OCI-LY7 (cell line): ENCODE measurements at regions not wholly inside any gene's neighbourhood (a gene's known extent, or its start where the extent isn't known, plus 50 kb on each side); places are given as distances from the start of the nearest gene placed in this dataset.

Experiments used
- BruUV-seq: library from RNA; stranded (reverse); fragments of 400-500 nt; replicated peaks from 2 replicates; lab custom pipeline; 2021; lab: Mats Ljungman, UMichigan
- CTCF ChIA-PET: fragments of 300-600 bp; sonication (Branson Sonifier 250); formaldehyde crosslinking; loops from one replicate; lab custom pipeline; 2022; ENCODE audit warnings: antibody characterized with exemption; ENCODE audit not compliant: unreplicated experiment; lab: Charles Lee
- POLR2A ChIA-PET: fragments of 300-600 bp; sonication (Branson Sonifier 250); formaldehyde crosslinking; loops from one replicate; lab custom pipeline; 2022; ENCODE audit warnings: antibody characterized with exemption; lab: Charles Lee
- DNase-seq: peaks from one replicate; pipeline ENCODE4 v3.0.0-alpha.2; 2015; ENCODE audit warnings: low spot score
- H2AFZ ChIP-seq: fragments of 200-600 bp; sonication (generic), shearing (Covaris generic); 2 replicates; pipeline ENCODE4 v1.6.1; 2014; ENCODE audit warnings: mild to moderate bottlenecking, antibody characterized with exemption, low read length, moderate library complexity
- H3K27ac ChIP-seq: fragments of 200-600 bp; sonication (generic); 2 replicates; pipeline ENCODE4 v1.5.1; 2014; ENCODE audit warnings: mixed run types, low read depth, mild to moderate bottlenecking, moderate library complexity, low read length, inconsistent platforms; ENCODE audit not compliant: poor library complexity, severe bottlenecking
- H3K36me3 ChIP-seq: fragments of 200-600 bp; sonication (generic); 2 replicates; pipeline ENCODE4 v1.6.1; 2014; ENCODE audit warnings: mild to moderate bottlenecking, antibody characterized with exemption, low read length, moderate library complexity, mixed read lengths; ENCODE audit not compliant: insufficient read depth
- H3K4me1 ChIP-seq: fragments of 200-600 bp; sonication (generic); 2 replicates; pipeline ENCODE4 v1.5.1; 2014; ENCODE audit warnings: mild to moderate bottlenecking, low read length; ENCODE audit not compliant: insufficient read depth, poor library complexity, severe bottlenecking
- H3K4me2 ChIP-seq: fragments of 200-600 bp; sonication (generic); 2 replicates; pipeline ENCODE4 v1.6.1; 2014; ENCODE audit warnings: mild to moderate bottlenecking, low read length
- H3K4me3 ChIP-seq: fragments of 200-600 bp; sonication (generic); 2 replicates; pipeline ENCODE4 v1.5.1; 2014; ENCODE audit warnings: mild to moderate bottlenecking, low read depth, low read length; ENCODE audit not compliant: poor library complexity, severe bottlenecking
- H3K79me2 ChIP-seq: fragments of 200-600 bp; sonication (generic); 2 replicates; pipeline ENCODE4 v1.6.1; 2016; ENCODE audit warnings: low read depth, mild to moderate bottlenecking, low read length, moderate library complexity, mixed read lengths; ENCODE audit not compliant: insufficient read depth
- H3K9me2 ChIP-seq: fragments of 200-600 bp; sonication (generic); 2 replicates; pipeline ENCODE4 v1.6.1; 2016; ENCODE audit warnings: mild to moderate bottlenecking, low read length, mixed read lengths; ENCODE audit not compliant: insufficient read depth
- H3K9me3 ChIP-seq: fragments of 200-600 bp; sonication (generic); 2 replicates; pipeline ENCODE4 v1.6.1; 2014; ENCODE audit warnings: mild to moderate bottlenecking, mixed run types, low read length, mixed read lengths
- H4K20me1 ChIP-seq: fragments of 200-600 bp; sonication (generic); 2 replicates; pipeline ENCODE4 v1.6.1; 2014; ENCODE audit warnings: mild to moderate bottlenecking, antibody characterized with exemption, low read length, moderate library complexity, mixed read lengths; ENCODE audit not compliant: insufficient read depth
- EZH2phosphoT487 ChIP-seq: fragments of 200-600 bp; sonication (generic); IDR thresholded peaks from 2 replicates; pipeline ENCODE4 v1.6.1; 2018; ENCODE audit warnings: low read depth, borderline replicate concordance, mild to moderate bottlenecking, mixed run types, antibody characterized with exemption, low read length, moderate library complexity, mixed read lengths
- intact Hi-C: fragments of 100-400 bp; cut with micrococcal nuclease; formaldehyde crosslinking; loops from one replicate; pipeline ENCODE4 v1.10.0; 2022; ENCODE audit not compliant: unreplicated experiment
- TF ChIP-seq, protein P1 (sequence below): fragments of 200-600 bp; sonication (generic); conservative IDR thresholded peaks from 2 replicates; pipeline ENCODE4 v1.5.1; 2014; ENCODE audit warnings: mild to moderate bottlenecking, antibody characterized with exemption, low read length, moderate library complexity, mixed read lengths

DNA sequence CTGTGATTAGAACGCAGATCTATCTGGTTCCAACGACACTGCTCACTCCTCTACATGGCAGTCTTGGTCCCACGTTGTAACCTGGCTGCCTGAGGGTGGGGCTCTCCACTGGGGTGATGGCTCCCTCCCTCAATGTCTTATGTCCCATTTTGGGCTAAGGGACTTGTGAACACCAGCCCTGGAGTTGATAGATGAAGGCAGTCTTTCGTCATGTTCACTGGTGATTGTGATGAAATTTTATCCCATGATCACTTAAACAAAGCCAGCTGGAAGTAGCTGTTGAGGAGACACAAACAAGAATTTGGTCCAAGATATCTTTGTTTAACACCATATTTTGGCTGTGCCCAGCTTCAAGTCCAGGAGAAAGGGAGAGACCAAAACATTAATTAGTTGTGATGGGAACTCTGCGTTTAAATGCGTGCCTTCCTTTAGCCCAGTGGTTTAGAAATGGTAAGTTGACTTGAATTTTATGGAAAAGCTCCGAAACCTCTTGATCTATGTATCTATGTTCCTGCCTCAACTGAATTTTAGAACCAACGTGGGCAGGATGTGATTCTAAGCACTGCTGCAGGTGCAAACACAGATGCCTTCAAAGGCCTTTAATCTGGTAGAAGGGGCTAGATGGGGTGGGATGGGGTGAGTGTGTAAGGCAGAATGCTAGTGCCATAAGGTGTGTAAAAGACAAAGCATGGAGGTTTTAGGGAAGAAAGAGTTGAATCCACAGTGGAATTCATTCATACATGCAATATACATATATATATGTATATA, 186.8 kb upstream of the IRX3 start:
- TF ChIP-seq EZH2phosphoT487, result no peak
- TF ChIP-seq, protein P1, sequence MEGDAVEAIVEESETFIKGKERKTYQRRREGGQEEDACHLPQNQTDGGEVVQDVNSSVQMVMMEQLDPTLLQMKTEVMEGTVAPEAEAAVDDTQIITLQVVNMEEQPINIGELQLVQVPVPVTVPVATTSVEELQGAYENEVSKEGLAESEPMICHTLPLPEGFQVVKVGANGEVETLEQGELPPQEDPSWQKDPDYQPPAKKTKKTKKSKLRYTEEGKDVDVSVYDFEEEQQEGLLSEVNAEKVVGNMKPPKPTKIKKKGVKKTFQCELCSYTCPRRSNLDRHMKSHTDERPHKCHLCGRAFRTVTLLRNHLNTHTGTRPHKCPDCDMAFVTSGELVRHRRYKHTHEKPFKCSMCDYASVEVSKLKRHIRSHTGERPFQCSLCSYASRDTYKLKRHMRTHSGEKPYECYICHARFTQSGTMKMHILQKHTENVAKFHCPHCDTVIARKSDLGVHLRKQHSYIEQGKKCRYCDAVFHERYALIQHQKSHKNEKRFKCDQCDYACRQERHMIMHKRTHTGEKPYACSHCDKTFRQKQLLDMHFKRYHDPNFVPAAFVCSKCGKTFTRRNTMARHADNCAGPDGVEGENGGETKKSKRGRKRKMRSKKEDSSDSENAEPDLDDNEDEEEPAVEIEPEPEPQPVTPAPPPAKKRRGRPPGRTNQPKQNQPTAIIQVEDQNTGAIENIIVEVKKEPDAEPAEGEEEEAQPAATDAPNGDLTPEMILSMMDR, result no peak
- intact Hi-C loops, result no loop called here
- H3K79me2 ChIP-seq, result no peaks in the 10 kb centered on the region
- H3K27ac ChIP-seq, result no peak overlapping the region
- H4K20me1 ChIP-seq, result no peaks in the 10 kb centered on the region
- BruUV-seq, result no TSS peak
- no peak for DNase-seq
- no peak overlapping the region for H2AFZ ChIP-seq
- no peaks in the 10 kb centered on the region for H3K36me3 ChIP-seq
- CTCF ChIA-PET, result no interaction called here
- no peak overlapping the region for H3K4me3 ChIP-seq
- no peaks in the 10 kb centered on the region for H3K4me1 ChIP-seq
- no peaks in the 10 kb centered on the region for H3K9me2 ChIP-seq
- no peak overlapping the region for H3K4me2 ChIP-seq
- H3K9me3 ChIP-seq, result no peaks in the 10 kb centered on the region
- POLR2A ChIA-PET, result no interaction called here

DNA sequence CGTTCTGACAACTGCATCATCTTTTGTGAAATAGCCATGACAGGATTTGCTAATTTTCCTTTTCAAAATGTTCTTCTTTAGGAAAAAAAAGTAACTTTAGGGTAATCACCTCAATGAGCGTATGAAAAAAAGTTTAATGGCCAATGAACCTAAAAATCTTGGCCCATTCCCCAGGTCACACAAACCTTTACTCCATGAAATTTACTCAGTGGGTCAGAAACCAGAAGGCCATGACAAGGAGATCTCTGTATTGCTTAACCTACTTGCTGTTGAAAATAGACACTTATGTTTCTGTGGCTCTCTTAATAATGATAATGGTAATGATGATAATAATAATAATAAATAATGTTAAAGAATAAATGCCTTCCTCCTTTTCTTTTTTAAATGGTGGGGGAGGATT, 180.8 kb upstream of the IRX3 start:
- intact Hi-C loops, result no loop called here
- no peak overlapping the region for H3K4me2 ChIP-seq
- H4K20me1 ChIP-seq, result no peaks in the 10 kb centered on the region
- no peak overlapping the region for H3K4me3 ChIP-seq
- no peaks in the 10 kb centered on the region for H3K79me2 ChIP-seq
- ChIA-PET POLR2A (no interaction called here), CTCF (no interaction called here)
- no peak overlapping the region for H3K27ac ChIP-seq
- no peak overlapping the region for H2AFZ ChIP-seq
- TF ChIP-seq, protein P1, result no peak
- no peak for TF ChIP-seq EZH2phosphoT487
- DNase-seq, result no peak
- BruUV-seq, result no TSS peak
- no peaks in the 10 kb centered on the region for H3K4me1 ChIP-seq
- no peaks in the 10 kb centered on the region for H3K9me2 ChIP-seq
- H3K36me3 ChIP-seq, result no peaks in the 10 kb centered on the region
- H3K9me3 ChIP-seq, result no peaks in the 10 kb centered on the region

DNA sequence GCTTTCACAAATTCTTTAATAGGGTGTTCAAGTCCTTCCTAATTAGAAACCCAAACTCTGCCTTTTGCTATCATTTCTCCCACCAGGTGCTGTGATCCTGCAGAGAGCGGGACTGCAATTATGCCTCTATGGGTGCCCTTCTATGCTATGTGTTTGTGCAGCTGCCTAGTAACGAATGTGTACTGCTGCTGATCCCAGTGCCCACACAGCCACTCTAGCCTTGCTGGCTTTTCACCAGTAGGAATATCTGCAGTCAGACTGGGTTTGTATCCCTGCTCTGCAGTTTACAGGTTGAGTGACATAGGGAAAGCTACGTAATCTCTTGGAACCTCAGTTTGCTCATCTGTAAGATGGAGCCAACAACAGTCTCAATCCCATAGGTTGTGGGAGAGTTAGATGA, 179.6 kb upstream of the IRX3 start:
- H3K9me3 ChIP-seq, result no peaks in the 10 kb centered on the region

More for the DNA sequence above, 179.6 kb upstream of the IRX3 start:
- intact Hi-C loops, result no loop called here
- Histone ChIP-seq H3K79me2 (no peaks in the 10 kb centered on the region), H3K36me3 (no peaks in the 10 kb centered on the region), H4K20me1 (no peaks in the 10 kb centered on the region), H3K9me2 (no peaks in the 10 kb centered on the region), H3K4me2 (no peak overlapping the region), H2AFZ (no peak overlapping the region), H3K4me3 (no peak overlapping the region), H3K4me1 (no peaks in the 10 kb centered on the region), H3K27ac (no peak overlapping the region)
- no peak for TF ChIP-seq EZH2phosphoT487
- TF ChIP-seq, protein P1, result no peak
- ChIA-PET CTCF (no interaction called here), POLR2A (no interaction called here)
- no TSS peak for BruUV-seq
- DNase-seq, result no peak
